COR-L47 (cell line): ENCODE measurements at regions not wholly inside any gene's neighbourhood (a gene's known extent, or its start where the extent isn't known, plus 50 kb on each side); places are given as distances from the start of the nearest gene placed in this dataset.
"Not testable (repeated sequence)": the region's sequence is repeated elsewhere in the genome, so short reads cannot be mapped to it uniquely, and the experiment has no call there.

Source experiments
- DNase-seq: peaks from one replicate; lab custom pipeline; 2025; lab: John Stamatoyannopoulos, UW

- DNase-seq, result no peak
Observed at GRCh38 chr6:3921663-3922062, 72.5 kb downstream of the FAM50B start.

- DNase-seq, result not testable (repeated sequence)
Observed at GRCh38 chr6:3922619-3923018, 73.4 kb downstream of the FAM50B start.

GRCh38 chr6:3925223-3926149, 76.3 kb downstream of the FAM50B start:
- DNase-seq, result peak; percentile 5

DNA sequence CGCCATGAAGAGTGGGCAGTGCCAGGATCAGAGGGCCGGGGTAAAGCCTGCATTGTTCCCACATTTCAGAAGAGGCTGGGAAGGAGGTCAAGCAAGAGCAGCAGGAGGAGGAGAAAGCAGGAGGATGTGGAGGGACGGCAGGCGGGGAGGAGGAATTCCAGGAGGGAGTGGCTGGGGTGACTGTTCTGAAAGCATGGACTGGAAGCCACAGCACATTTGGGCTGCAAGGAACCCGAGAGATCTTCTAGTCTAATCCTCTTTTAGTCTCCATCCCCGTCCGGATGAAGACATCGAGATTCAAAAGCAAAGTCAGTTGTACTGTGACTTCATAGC, 76.9 kb downstream of the FAM50B start:
- no peak for DNase-seq

DNA sequence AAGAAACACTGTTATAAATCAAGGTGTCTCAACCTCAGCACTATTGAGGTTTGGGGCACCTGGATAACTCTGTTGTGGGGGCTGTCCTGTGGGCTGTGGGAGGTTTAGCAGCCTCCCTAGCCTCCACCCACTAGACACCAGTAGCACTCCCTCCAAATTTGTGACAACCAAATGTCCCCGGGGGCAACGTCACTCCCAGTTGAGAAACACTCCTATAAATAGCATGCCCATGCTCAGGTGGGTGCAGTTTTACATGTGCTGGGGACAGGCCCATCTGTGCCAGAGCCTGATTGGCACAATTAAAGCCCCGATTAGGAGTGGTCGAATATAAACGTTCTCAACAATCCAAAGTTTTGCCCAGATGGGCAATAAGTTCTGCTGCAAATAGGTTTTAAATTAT, 78.9 kb downstream of the FAM50B start:
- DNase-seq, result no peak

- no peak for DNase-seq
Observed at GRCh38 chr6:3929281-3929798, 80.2 kb downstream of the FAM50B start.

- no peak for DNase-seq
Observed at GRCh38 chr6:3937438-3937837, 88.3 kb downstream of the FAM50B start.

DNA sequence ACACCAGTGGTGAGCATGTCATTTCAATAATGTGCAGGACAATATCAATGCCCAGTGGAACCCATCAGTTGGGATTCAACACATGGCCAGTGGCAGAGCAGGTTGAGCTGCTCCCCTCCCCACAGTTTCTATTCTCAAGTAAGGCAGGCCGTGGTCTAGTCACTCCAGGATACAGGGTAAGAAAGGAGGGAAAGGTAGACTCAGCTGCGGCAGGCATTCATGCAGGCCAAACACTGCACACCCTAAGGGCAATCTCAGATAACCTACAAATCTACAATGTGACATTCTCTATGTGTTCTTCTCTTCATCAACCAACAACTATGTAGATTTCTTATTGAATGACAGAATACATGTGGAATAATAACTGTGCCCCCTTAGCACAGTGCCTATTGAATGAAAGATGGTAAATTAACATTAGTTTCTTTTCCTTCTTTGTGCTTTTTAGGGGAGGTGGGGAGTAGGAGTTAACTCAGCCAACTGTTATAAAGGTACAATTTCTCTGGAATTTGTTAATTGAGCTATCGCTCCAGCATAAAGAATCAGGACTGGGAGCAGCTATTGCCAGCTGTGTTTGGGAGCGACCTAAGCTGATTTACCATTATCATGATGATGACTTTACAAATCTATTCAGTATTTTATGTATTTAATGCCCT, 89.7 kb downstream of the FAM50B start:
- no peak for DNase-seq

GRCh38 chr6:3939368-3939958, 90.3 kb downstream of the FAM50B start:
- no peak for DNase-seq

DNA sequence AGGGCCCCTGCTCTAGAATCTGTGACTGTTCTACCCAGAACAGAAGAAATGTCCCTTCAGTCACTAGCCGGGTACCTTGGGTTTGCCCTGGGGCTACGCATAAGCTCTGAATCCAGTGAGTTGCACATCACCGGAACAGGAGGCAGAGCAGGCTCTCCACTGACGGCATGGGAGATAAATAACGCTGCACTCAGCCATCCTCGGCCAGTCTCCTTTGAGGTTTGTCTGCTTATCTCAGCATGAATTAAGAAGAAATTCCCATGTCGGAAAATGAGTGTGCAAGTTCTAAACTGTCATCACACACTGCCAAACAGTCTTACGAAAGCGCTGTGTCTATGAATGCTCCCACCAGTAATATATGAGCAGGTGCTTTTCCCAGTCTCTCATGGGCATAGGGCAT, 90.8 kb downstream of the FAM50B start:
- no peak for DNase-seq

DNA sequence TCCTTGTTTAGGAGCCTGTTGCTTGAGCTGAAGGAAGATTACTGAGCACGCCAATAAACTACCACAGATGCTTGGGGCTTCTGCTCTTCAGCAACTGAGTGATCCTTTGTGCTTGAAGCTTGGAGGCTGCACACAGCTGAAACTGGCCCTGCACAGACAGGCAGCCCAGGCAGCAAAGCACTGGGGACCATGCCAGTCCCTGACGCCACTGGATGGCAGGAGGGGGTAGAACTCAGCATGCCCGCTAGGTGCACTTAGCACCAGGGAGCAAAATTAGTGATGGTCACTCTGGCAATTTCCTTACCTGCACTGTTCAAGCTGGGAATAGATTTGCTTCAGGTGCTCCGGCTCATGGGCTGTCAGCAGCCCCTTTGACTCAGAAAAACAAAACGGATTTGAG, 91.5 kb downstream of the FAM50B start:
- no peak for DNase-seq

- no peak for DNase-seq
Observed at GRCh38 chr6:3943331-3943765, 94.2 kb downstream of the FAM50B start.

DNA sequence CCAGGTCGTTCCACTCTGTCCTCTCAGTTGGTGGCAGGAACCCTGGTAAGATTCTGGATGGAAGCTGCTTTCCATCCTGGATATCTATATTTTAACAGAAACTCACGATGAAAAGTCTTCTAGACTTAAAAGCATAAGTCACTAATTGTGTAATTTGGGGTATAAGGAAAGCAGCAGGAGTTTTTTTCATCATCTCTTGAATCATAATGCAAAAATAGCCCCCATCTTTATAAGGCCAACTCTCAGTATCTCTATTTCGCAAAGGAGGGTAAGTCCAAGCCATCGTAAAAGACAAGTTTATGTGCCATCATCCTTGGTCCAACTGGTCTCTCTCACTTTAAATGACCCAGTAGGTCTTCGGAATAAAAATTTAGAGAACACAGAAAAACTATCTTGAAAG, 95.1 kb downstream of the FAM50B start:
- no peak for DNase-seq

DNA sequence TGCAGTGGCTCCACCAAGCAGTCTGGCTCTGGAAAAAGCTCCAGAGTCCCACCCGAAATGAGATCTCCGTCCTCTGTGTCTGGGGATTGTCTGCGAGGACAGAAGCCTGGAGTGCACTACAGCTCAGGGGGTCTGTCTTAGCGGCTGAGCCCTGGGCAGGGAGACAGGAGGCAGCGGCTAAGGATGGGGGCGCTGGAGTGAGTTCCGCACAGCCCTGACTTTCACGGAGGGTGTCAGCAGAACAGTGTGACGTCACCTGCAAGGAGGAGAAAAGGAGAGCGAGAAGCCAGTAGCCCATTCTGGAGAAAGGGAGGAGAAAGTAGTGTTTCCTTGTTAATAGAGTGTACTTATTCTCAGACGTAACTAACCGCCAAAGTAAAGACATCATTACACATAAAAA, 97.6 kb downstream of the FAM50B start:
- DNase-seq, result no peak

DNA sequence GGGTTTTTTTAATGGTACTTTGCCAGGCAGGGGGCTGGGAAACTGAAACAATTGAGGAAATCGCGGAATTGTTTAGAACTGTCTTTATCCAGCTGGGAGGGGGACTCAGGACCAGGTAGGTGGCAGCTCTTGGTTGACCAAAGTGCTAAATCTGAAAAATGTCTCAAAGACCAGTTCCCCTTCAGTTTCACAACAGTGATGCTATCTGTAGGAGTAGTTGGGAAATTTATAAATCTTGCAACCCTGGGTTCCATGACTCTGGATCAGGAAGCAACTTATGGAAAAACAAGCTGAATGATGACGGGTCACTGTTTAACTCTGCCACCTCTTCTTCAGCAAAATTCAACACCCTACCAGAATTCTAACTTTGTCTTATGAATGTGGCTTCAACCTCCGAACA, 99.7 kb downstream of the FAM50B start:
- DNase-seq, result no peak

- no peak for DNase-seq
Observed at GRCh38 chr6:3949521-3949920, 100.3 kb downstream of the FAM50B start.

DNA sequence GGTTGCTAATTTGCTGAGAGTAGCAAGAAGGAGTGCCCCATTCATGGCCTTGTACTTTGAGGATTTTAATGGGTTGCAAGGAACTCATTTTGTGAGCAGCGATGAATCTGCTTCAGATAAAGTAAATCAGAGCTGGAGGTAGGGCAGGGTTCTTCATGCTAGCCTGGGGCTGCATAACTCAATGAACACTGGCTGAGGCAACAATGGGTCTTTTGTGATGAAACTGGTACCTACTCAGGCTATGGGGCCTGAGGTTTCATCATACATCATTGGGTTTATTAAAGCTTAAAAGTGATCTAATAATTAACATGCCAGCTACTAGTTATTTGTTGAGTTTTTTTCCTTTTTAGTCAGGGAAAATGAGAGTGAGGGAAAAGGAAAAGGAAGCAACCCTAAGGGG, 106.9 kb downstream of the FAM50B start:
- no peak for DNase-seq

DNA sequence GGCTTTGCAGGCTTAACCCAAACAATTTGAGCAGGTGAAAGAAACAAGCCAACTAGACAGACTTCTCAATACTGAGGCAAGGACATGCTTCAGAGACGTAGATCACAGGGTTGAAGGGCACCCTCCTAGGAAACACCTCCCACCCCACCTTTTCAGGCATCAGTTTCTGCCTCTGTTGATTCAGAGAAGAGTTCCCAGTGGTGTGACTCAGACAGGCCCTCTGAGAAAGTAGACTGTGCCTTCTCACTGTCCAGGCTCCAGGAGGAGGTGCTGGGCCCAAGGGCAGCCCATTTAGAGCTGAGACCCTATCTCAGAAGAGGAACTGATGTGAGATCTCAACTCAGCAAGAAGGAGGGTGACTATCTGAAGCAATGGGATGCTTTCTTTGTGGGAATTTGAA, 108.1 kb downstream of the FAM50B start:
- no peak for DNase-seq

- DNase-seq, result no peak
Observed at GRCh38 chr6:3958255-3958654, 109.1 kb downstream of the FAM50B start.

DNA sequence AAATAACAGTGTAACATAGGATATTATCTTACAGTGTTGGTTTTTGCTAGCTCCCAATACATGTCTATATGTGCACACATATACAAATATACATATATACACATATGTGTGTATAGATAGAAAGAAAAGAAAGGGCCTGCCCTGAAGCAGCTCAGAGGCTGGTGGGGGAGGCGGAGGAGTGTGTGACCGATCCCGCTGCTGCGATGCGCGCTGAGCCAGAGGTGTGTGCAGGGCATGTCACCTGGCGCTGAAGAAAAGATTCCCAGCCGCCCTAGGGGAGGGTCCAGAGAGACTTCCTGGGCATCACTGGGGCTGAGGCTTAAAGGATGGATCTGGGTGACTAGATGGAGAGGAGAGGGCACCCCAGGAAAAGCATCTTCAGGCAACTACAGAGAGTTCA, 110.2 kb downstream of the FAM50B start:
- DNase-seq, result no peak

GRCh38 chr6:3960754-3961361, 111.7 kb downstream of the FAM50B start:
- DNase-seq, result no peak

GRCh38 chr6:3961581-3962215, 112.5 kb downstream of the FAM50B start:
- no peak for DNase-seq
